Thymus (tissue), 11 donors: ENCODE measurements at regions not wholly inside any gene's neighbourhood (a gene's known extent, or its start where the extent isn't known, plus 50 kb on each side); places are given as distances from the start of the nearest gene placed in this dataset.

ENCODE experiments used
- DNase-seq, 9 donors: peaks; one replicate each; pipeline ENCODE4 v3.0.0-alpha.2; 2013; ENCODE audit warnings: low spot score in 9 of 9, low read depth in 6 of 9, missing footprints in 1 of 9
- H3K27ac ChIP-seq, 2 donors: one replicate each; pipeline ENCODE4 v1.5.1; 2013; ENCODE audit warnings: control low read depth in 1 of 2, low read depth in 1 of 2, low read length in 1 of 2, mild to moderate bottlenecking in 1 of 2, moderate library complexity in 1 of 2
- H3K27me3 ChIP-seq, 2 donors: one replicate each; pipeline ENCODE4 v1.5.1; 2013; ENCODE audit warnings: low read length in 1 of 2; ENCODE audit not compliant: control insufficient read depth in 2 of 2, insufficient read depth in 1 of 2
- H3K36me3 ChIP-seq, 2 donors: one replicate each; pipeline ENCODE4 v1.5.1; 2013; ENCODE audit warnings: low read length in 1 of 2, mild to moderate bottlenecking in 1 of 2, moderate library complexity in 1 of 2; ENCODE audit not compliant: control insufficient read depth in 2 of 2, insufficient read depth in 2 of 2
- H3K4me1 ChIP-seq, 2 donors: one replicate each; pipeline ENCODE4 v1.5.1; 2013; ENCODE audit warnings: low read length in 2 of 2; ENCODE audit not compliant: control insufficient read depth in 2 of 2, insufficient read depth in 2 of 2
- H3K4me3 ChIP-seq, 2 donors: one replicate each; pipeline ENCODE4 v1.5.1; 2013; ENCODE audit warnings: low read length in 2 of 2, control low read depth in 1 of 2, mild to moderate bottlenecking in 1 of 2
- H3K9me3 ChIP-seq, 2 donors: one replicate each; pipeline ENCODE4 v1.5.1; 2013; ENCODE audit warnings: low read length in 1 of 2, mild to moderate bottlenecking in 1 of 2; ENCODE audit not compliant: control insufficient read depth in 2 of 2, insufficient read depth in 1 of 2
- WGBS: extraction: QIAGEN DNeasy Blood & Tissue Kit; methylation state at CpG from one replicate; pipeline ENCODE4 v1.1.7; 2013; 5-methylcytosine and 5-hydroxymethylcytosine counted together
- donor health status: healthy.

DNA sequence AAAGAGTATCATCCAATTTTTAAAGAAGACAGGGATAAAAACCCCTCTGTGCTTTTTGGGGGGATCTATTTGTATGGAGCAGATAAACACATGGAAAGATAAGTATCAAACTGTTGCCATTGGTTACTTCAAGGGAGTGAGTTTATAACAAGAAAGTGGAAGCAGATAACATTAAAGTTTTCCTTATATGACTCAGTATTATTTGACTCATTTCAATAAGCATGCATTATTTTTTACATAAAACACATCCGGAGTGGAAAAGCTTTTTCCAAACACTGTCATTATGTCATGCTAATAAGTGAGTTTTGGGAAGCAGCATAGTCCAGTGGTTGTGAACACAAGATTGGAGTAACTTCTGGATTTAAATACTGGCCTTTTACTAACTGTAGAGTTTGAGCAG, 452.2 kb downstream of the LTN1 start:
- H3K4me3 ChIP-seq: no peak overlapping the region
- H3K36me3 ChIP-seq: no peaks in the 10 kb centered on the region
- H3K27ac ChIP-seq: no peak overlapping the region
- no peaks in the 10 kb centered on the region for H3K27me3 ChIP-seq
- WGBS: 85% methylated on average over 1 of the region's 1 CpG
- DNase-seq: no peak
- H3K9me3 ChIP-seq: no peaks in the 10 kb centered on the region
- H3K4me1 ChIP-seq: no peaks in the 10 kb centered on the region

DNA sequence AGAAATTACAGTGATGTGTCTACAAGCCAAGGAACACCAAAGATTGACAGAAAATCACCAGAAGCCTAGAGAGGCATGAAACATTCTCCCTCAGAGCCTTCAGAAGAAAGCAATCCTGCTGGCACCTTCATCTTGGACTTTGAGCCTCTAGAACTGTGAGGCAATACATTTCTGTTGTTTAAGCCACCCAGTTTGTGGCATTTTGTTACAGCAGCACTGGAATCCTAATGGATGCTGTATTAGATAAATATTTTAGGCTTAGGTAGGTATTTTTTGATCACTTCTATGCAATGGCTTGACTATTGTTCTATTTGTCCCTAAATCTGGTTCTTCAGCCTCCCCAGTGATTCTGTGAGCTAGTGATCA, 453.1 kb downstream of the LTN1 start:
- Histone ChIP-seq H3K36me3 (no peaks in the 10 kb centered on the region), H3K4me1 (no peaks in the 10 kb centered on the region), H3K27ac (no peak overlapping the region), H3K4me3 (no peak overlapping the region), H3K9me3 (no peaks in the 10 kb centered on the region), H3K27me3 (no peaks in the 10 kb centered on the region)
- no peak for DNase-seq

GRCh38 chr21:28538987-28539622, 453.6 kb downstream of the LTN1 start:
- Histone ChIP-seq H3K36me3 (no peaks in the 10 kb centered on the region), H3K27ac (no peak overlapping the region), H3K9me3 (no peaks in the 10 kb centered on the region), H3K4me1 (no peaks in the 10 kb centered on the region), H3K27me3 (no peaks in the 10 kb centered on the region), H3K4me3 (no peak overlapping the region)
- 93% methylated on average over 3 of the region's 3 CpGs for WGBS
- DNase-seq: no peak

GRCh38 chr21:28537371-28538079, 455.2 kb downstream of the LTN1 start:
- DNase-seq: no peak
- H3K36me3 ChIP-seq: no peaks in the 10 kb centered on the region
- 93% methylated on average over 4 of the region's 4 CpGs for WGBS
- no peaks in the 10 kb centered on the region for H3K9me3 ChIP-seq
- no peaks in the 10 kb centered on the region for H3K4me1 ChIP-seq
- no peak overlapping the region for H3K27ac ChIP-seq
- H3K4me3 ChIP-seq: no peak overlapping the region
- H3K27me3 ChIP-seq: no peaks in the 10 kb centered on the region

GRCh38 chr21:28532446-28532845, 460.2 kb downstream of the LTN1 start:
- no peaks in the 10 kb centered on the region for H3K36me3 ChIP-seq
- no peaks in the 10 kb centered on the region for H3K9me3 ChIP-seq
- H3K27me3 ChIP-seq: no peaks in the 10 kb centered on the region
- H3K4me1 ChIP-seq: no peaks in the 10 kb centered on the region
- H3K27ac ChIP-seq: no peak overlapping the region
- no peak overlapping the region for H3K4me3 ChIP-seq
- no peak for DNase-seq

GRCh38 chr21:28523367-28523766, 469.3 kb downstream of the LTN1 start:
- no peak for DNase-seq
- H3K36me3 ChIP-seq: no peaks in the 10 kb centered on the region
- no peaks in the 10 kb centered on the region for H3K4me1 ChIP-seq
- no peak overlapping the region for H3K4me3 ChIP-seq
- 46% methylated on average over 2 of the region's 2 CpGs for WGBS
- no peaks in the 10 kb centered on the region for H3K27me3 ChIP-seq
- H3K27ac ChIP-seq: no peak overlapping the region
- no peaks in the 10 kb centered on the region for H3K9me3 ChIP-seq

GRCh38 chr21:28522014-28522799, 470.5 kb downstream of the LTN1 start:
- H3K27ac ChIP-seq: no peak overlapping the region
- no peaks in the 10 kb centered on the region for H3K4me1 ChIP-seq
- H3K9me3 ChIP-seq: no peaks in the 10 kb centered on the region
- no peak for DNase-seq
- H3K4me3 ChIP-seq: no peak overlapping the region
- no peaks in the 10 kb centered on the region for H3K27me3 ChIP-seq
- 21% methylated on average over 9 of the region's 9 CpGs for WGBS
- no peaks in the 10 kb centered on the region for H3K36me3 ChIP-seq

DNA sequence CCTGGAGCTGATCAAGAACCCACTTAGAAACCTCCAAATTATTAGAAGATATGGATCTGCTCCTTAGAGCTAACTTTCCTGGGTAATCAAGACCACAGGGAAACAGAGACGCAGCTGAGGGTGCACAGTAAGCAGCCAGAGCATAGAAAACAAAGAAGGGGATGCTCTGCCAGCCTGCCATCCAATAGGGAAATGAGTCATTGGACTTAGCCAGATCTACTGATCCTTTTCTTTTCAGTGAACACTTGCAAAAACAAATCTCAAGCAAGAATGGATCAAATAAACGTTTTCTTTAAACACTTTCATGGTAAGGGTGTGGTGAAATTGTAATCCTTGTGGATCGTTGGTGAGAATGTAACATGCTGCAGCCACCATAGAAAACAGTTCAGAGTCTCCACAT, 474.0 kb downstream of the LTN1 start:
- Histone ChIP-seq H3K36me3 (no peaks in the 10 kb centered on the region), H3K9me3 (no peaks in the 10 kb centered on the region), H3K27me3 (no peaks in the 10 kb centered on the region), H3K27ac (no peak overlapping the region), H3K4me3 (no peak overlapping the region), H3K4me1 (no peaks in the 10 kb centered on the region)
- WGBS: 88% methylated on average over 3 of the region's 3 CpGs
- DNase-seq: no peak

DNA sequence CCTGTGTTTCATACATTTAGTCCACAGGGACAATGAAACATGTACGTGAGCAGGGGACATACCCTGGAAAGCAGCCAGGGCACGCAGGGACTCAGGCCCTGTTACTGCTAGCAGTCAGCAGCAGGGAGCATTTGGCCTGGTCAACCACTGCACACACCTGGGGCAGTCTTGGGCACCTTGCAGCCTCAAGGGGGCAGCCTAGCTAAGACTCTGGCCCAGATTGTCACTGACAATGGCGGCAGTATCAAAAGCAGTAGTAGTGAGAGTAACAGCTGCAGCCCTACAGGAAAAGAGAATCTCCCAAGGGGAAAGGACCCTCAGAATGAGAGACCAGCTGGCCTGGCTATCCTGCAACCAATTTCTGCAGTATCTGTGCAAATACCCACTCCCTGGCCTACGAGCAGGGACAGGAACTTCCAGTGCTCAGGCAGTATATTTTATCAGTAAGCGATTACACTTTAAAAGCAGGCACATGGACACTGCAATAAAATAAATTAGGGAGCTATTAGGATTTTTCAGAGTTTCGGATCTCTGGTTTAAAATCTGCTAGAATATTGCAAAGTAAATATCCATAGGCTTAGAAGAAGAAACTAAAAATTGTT, 475.6 kb downstream of the LTN1 start:
- Histone ChIP-seq H3K9me3 (no peaks in the 10 kb centered on the region), H3K4me3 (no peak overlapping the region), H3K4me1 (no peaks in the 10 kb centered on the region), H3K36me3 (no peaks in the 10 kb centered on the region), H3K27me3 (no peaks in the 10 kb centered on the region), H3K27ac (no peak overlapping the region)
- 57% methylated on average over 6 of the region's 6 CpGs for WGBS
- peak in 8 of 9 donors; percentile 4 to 49 (median 10) for DNase-seq
